B cell (primary cell): ENCODE measurements at regions not wholly inside any gene's neighbourhood (a gene's known extent, or its start where the extent isn't known, plus 50 kb on each side); places are given as distances from the start of the nearest gene placed in this dataset.
A peak's percentile ranks its signal among the peaks of the same experiment; 100 is the strongest.

Experiments used
- ATAC-seq: fragments of 200-7000 bp; cut with Tn5 transposase; one replicate; pipeline ENCODE4 v1.10.0; 2021; ENCODE audit warnings: low read depth, mild to moderate bottlenecking, moderate number of reproducible peaks, moderate library complexity
- CTCF ChIA-PET: fragments of 350-600 bp; sonication (Branson Sonifier 250); formaldehyde crosslinking; loops from one replicate; lab custom pipeline; 2021; ENCODE audit warnings: antibody characterized with exemption, inconsistent platforms; lab: Charles Lee
- POLR2A ChIA-PET: fragments of 350-600 bp; sonication (Branson Sonifier 250); formaldehyde crosslinking; loops from one replicate; lab custom pipeline; 2021; ENCODE audit warnings: antibody characterized with exemption; lab: Charles Lee
- DNase-seq: peaks from one replicate; pipeline ENCODE4 v3.0.0; 2013
- H2AFZ ChIP-seq: 2 replicates; pipeline ENCODE4 v1.6.1; 2012; ENCODE audit warnings: mild to moderate bottlenecking, low read depth, low read length; ENCODE audit not compliant: insufficient read depth, poor library complexity, severe bottlenecking
- H3K27ac ChIP-seq, 2 donors: 1 replicate in 1 of 2; 2 replicates in 1 of 2; pipeline ENCODE4 v1.5.1; 2012 to 2013; ENCODE audit warnings: low read length in 2 of 2, mild to moderate bottlenecking in 2 of 2, moderate library complexity in 1 of 2
- H3K27me3 ChIP-seq, 4 experiments: fragments of 200-600 bp in 1 of 4; sonication (generic) in 1 of 4; replicated peaks in 1 of 4; 1 replicate in 2 of 4; 2 replicates in 2 of 4; pipeline versions ENCODE4 v1.6.1 to v1.7.0; 2013 to 2016; ENCODE audit warnings: low read length in 3 of 4, mild to moderate bottlenecking in 2 of 4, mixed read lengths in 1 of 4, moderate library complexity in 1 of 4; ENCODE audit not compliant: insufficient read depth in 4 of 4, control insufficient read depth in 3 of 4; ENCODE audit errors: control extremely low read depth in 1 of 4
- H3K36me3 ChIP-seq, 2 experiments: replicated peaks in 1 of 2; 1 replicate in 1 of 2; 2 replicates in 1 of 2; pipeline versions ENCODE4 v1.6.1 to v1.7.1; 2013; ENCODE audit warnings: low read length in 1 of 2; ENCODE audit not compliant: insufficient read depth in 2 of 2, control insufficient read depth in 1 of 2; ENCODE audit errors: control extremely low read depth in 1 of 2, extremely low read depth in 1 of 2
- H3K4me1 ChIP-seq, 2 donors: fragments of 200-600 bp in 1 of 2; sonication (generic) in 1 of 2; 1 replicate in 1 of 2; 2 replicates in 1 of 2; pipeline versions ENCODE4 v1.5.1 to v1.6.1; 2013 to 2017; ENCODE audit warnings: low read length in 2 of 2; ENCODE audit not compliant: control insufficient read depth in 2 of 2, insufficient read depth in 2 of 2
- H3K4me2 ChIP-seq: replicated peaks from 2 replicates; pipeline ENCODE3; 2012; ENCODE audit warnings: mild to moderate bottlenecking, low read depth, low read length; ENCODE audit not compliant: poor library complexity, severe bottlenecking
- H3K4me3 ChIP-seq, 5 experiments: fragments of 200-600 bp in 1 of 5; sonication (generic) in 1 of 5; 1 replicate in 3 of 5; 2 replicates in 2 of 5; pipeline versions ENCODE4 v1.5.1 to v1.7.0; 2011 to 2016; ENCODE audit warnings: low read length in 4 of 5, mild to moderate bottlenecking in 4 of 5, low read depth in 2 of 5, control low read depth in 1 of 5, moderate library complexity in 1 of 5; ENCODE audit not compliant: insufficient read depth in 1 of 5; ENCODE audit errors: control extremely low read depth in 1 of 5, extremely low read depth in 1 of 5
- H3K79me2 ChIP-seq: fragments of 200-600 bp; sonication (generic); one replicate; pipeline ENCODE4 v1.6.0; 2016; ENCODE audit warnings: low read length; ENCODE audit not compliant: control insufficient read depth, insufficient read depth
- H3K9ac ChIP-seq: fragments of 200-600 bp; sonication (generic); 2 replicates; pipeline ENCODE4 v1.6.1; 2017; ENCODE audit warnings: mild to moderate bottlenecking, low read length, moderate library complexity
- H3K9me3 ChIP-seq, 3 donors: one replicate each; pipeline versions ENCODE4 v1.6.1 to v1.7.1; 2013; ENCODE audit warnings: low read length in 2 of 3; ENCODE audit not compliant: control insufficient read depth in 2 of 3, insufficient read depth in 1 of 3; ENCODE audit errors: control extremely low read depth in 1 of 3
- H4K20me1 ChIP-seq: 2 replicates; pipeline ENCODE4 v1.6.0; 2012; ENCODE audit warnings: mild to moderate bottlenecking, low read length; ENCODE audit not compliant: insufficient read depth, control insufficient read depth, poor library complexity, severe bottlenecking
- H3K27ac Mint-ChIP-seq: one replicate; pipeline ENCODE4 v1.8.0; 2021; ENCODE audit warnings: mixed read lengths
- H3K27me3 Mint-ChIP-seq: one replicate; pipeline ENCODE4 v1.8.0; 2021; ENCODE audit warnings: mixed read lengths
- H3K4me1 Mint-ChIP-seq: one replicate; pipeline ENCODE4 v1.8.0; 2021; ENCODE audit warnings: mixed read lengths
- H3K4me3 Mint-ChIP-seq: one replicate; pipeline ENCODE4 v1.8.0; 2021; ENCODE audit warnings: mixed read lengths
- H3K9me3 Mint-ChIP-seq: one replicate; pipeline ENCODE4 v1.8.0; 2022; ENCODE audit warnings: mixed read lengths; ENCODE audit not compliant: insufficient read depth
- CTCF ChIP-seq: fragments of 200-600 bp; IDR thresholded peaks from one replicate; pipeline ENCODE4 v1.8.0; 2022; ENCODE audit warnings: antibody characterized with exemption, mild to moderate bottlenecking
- EZH2 ChIP-seq: IDR thresholded peaks from 2 replicates; pipeline ENCODE4 v1.6.1; 2012; ENCODE audit warnings: borderline replicate concordance, low read depth, mild to moderate bottlenecking, moderate library complexity, low read length; ENCODE audit not compliant: insufficient read depth, poor library complexity, severe bottlenecking
- WGBS: methylation state at CpG from one replicate; pipeline ENCODE4 v1.1.5; 2013; ENCODE audit warnings: missing lambda C conversion rate; ENCODE audit not compliant: insufficient coverage; 5-methylcytosine and 5-hydroxymethylcytosine counted together
- intact Hi-C: fragments of 100-400 bp; cut with micrococcal nuclease; formaldehyde crosslinking; loops from one replicate; pipeline ENCODE4 v1.10.0; 2022

GRCh38 chr6:27605401-27606342 is 132.8 kb upstream of the ZNF184 start:
- Histone ChIP-seq H3K4me1 (peaks cover 0 to 12% of the 10 kb centered on the region in 2 donors), H3K9ac (no peak overlapping the region), H3K4me2 (no peak overlapping the region), H3K36me3 (no peaks in the 10 kb centered on the region), H3K9me3 (peaks cover 0 to 25% (median 11%) of the 10 kb centered on the region in 3 donors), H3K4me3 (no peak overlapping the region), H4K20me1 (no peaks in the 10 kb centered on the region), H3K79me2 (no peaks in the 10 kb centered on the region), H3K27me3 (peaks cover 0 to 65% (median 36%) of the 10 kb centered on the region in 4 experiments), H3K27ac (no peak overlapping the region), H2AFZ (no peak overlapping the region)
- Mint-ChIP-seq H3K4me3 (peak overlapping the region; percentile 13), H3K27ac (peak overlapping the region; percentile 11), H3K9me3 (peaks cover 5% of the 10 kb centered on the region), H3K4me1 (peaks cover 9% of the 10 kb centered on the region), H3K27me3 (peaks cover 54% of the 10 kb centered on the region)
- 12% methylated on average over 18 of the region's 31 CpGs for WGBS
- ChIA-PET POLR2A (no interaction called here), CTCF (no interaction called here)
- ATAC-seq, result no peak
- DNase-seq, result peak; percentile 22
- TF ChIP-seq EZH2 (no peak), CTCF (no peak)
- intact Hi-C loops, result no loop called here

- Histone ChIP-seq H3K9me3 (peaks cover 0 to 32% (median 11%) of the 10 kb centered on the region in 3 donors), H3K27me3 (peaks cover 0 to 70% (median 38%) of the 10 kb centered on the region in 4 experiments), H4K20me1 (no peaks in the 10 kb centered on the region), H3K9ac (no peak overlapping the region), H3K4me2 (no peak overlapping the region), H3K4me3 (no peak overlapping the region), H3K4me1 (peaks cover 0 to 12% of the 10 kb centered on the region in 2 donors), H2AFZ (no peak overlapping the region), H3K27ac (no peak overlapping the region), H3K79me2 (no peaks in the 10 kb centered on the region), H3K36me3 (no peaks in the 10 kb centered on the region)
- 16% methylated on average over 9 of the region's 13 CpGs for WGBS
- POLR2A ChIA-PET, result no interaction called here
- peaks cover 5% of the 10 kb centered on the region for H3K9me3 Mint-ChIP-seq
- H3K27me3 Mint-ChIP-seq, result peaks cover 57% of the 10 kb centered on the region
- H3K4me1 Mint-ChIP-seq, result peaks cover 9% of the 10 kb centered on the region
- intact Hi-C loops, result loop anchor here (5.0 kb wide), 1 partner anchor 67 kb away; no protein-coding TSS in a partner anchor
- ATAC-seq (no peak), DNase-seq (peak; percentile 21)
- TF ChIP-seq CTCF (no peak), EZH2 (no peak)
- CTCF ChIA-PET, result no interaction called here
- peak overlapping the region; percentile 20 for H3K27ac Mint-ChIP-seq
- no peak overlapping the region for H3K4me3 Mint-ChIP-seq
These were observed 132.1 kb upstream of the ZNF184 start for GRCh38 chr6:27604986-27605385.
